Liver (tissue), 8 donors: ENCODE measurements at regions not wholly inside any gene's neighbourhood (a gene's known extent, or its start where the extent isn't known, plus 50 kb on each side); places are given as distances from the start of the nearest gene placed in this dataset.

Experiments used
- DNase-seq: peaks from one replicate; pipeline ENCODE4 v3.0.0-alpha.2; 2017; ENCODE audit warnings: low spot score
- H3K27ac ChIP-seq, 2 donors: one replicate each; pipeline ENCODE4 v1.7.0; 2013; ENCODE audit warnings: inconsistent platforms in 2 of 2, low read length in 2 of 2, control low read depth in 1 of 2, low read depth in 1 of 2, mild to moderate bottlenecking in 1 of 2
- H3K27me3 ChIP-seq, 4 donors: one replicate each; pipeline versions ENCODE4 v1.6.1 to v1.7.0; 2013; ENCODE audit warnings: low read length in 3 of 4, inconsistent platforms in 1 of 4, mild to moderate bottlenecking in 1 of 4, moderate library complexity in 1 of 4; ENCODE audit not compliant: control insufficient read depth in 4 of 4, insufficient read depth in 4 of 4
- H3K36me3 ChIP-seq, 4 donors: one replicate each; pipeline versions ENCODE4 v1.6.1 to v1.7.0; 2013; ENCODE audit warnings: low read length in 3 of 4, mild to moderate bottlenecking in 3 of 4, low read depth in 1 of 4, moderate library complexity in 1 of 4; ENCODE audit not compliant: control insufficient read depth in 4 of 4, insufficient read depth in 3 of 4
- H3K4me1 ChIP-seq, 4 donors: one replicate each; pipeline versions ENCODE4 v1.6.1 to v1.7.0; 2013; ENCODE audit warnings: low read length in 3 of 4, mild to moderate bottlenecking in 3 of 4, moderate library complexity in 1 of 4; ENCODE audit not compliant: control insufficient read depth in 4 of 4, insufficient read depth in 4 of 4
- H3K4me3 ChIP-seq, 3 donors: one replicate each; pipeline versions ENCODE4 v1.6.1 to v1.7.0; 2013; ENCODE audit warnings: low read length in 3 of 3, control low read depth in 1 of 3, low read depth in 1 of 3, mild to moderate bottlenecking in 1 of 3
- H3K9ac ChIP-seq, 2 donors: one replicate each; pipeline ENCODE4 v1.7.0; 2013; ENCODE audit warnings: low read length in 2 of 2, mild to moderate bottlenecking in 2 of 2, moderate library complexity in 2 of 2, control low read depth in 1 of 2, low read depth in 1 of 2
- H3K9me3 ChIP-seq, 4 donors: one replicate each; pipeline versions ENCODE4 v1.6.1 to v1.7.0; 2013; ENCODE audit warnings: low read length in 3 of 4; ENCODE audit not compliant: control insufficient read depth in 4 of 4
- ATF3 ChIP-seq: IDR thresholded peaks from 2 replicates; pipeline ENCODE4 v1.6.1; 2016; ENCODE audit warnings: antibody characterized with exemption
- CTCF ChIP-seq: fragments of 150-350 bp; IDR thresholded peaks from 2 replicates; pipeline ENCODE4 v1.5.1; 2017; ENCODE audit warnings: improper control_type of control experiment, low read depth, low read length; ENCODE audit not compliant: missing input control
- FOXA1 ChIP-seq: IDR thresholded peaks from 2 replicates; pipeline ENCODE4 v1.6.1; 2016; ENCODE audit warnings: antibody characterized with exemption
- GABPA ChIP-seq, 2 donors: IDR thresholded peaks in 1 of 2; conservative IDR thresholded peaks in 1 of 2; 2 replicates each; pipeline ENCODE4 v1.6.1; 2016; ENCODE audit warnings: antibody characterized with exemption in 2 of 2, mild to moderate bottlenecking in 1 of 2, moderate library complexity in 1 of 2
- HNF4A ChIP-seq, 2 donors: conservative IDR thresholded peaks; 2 replicates each; pipeline ENCODE4 v1.6.1; 2016; ENCODE audit warnings: antibody characterized with exemption in 2 of 2, mild to moderate bottlenecking in 2 of 2
- HNF4G ChIP-seq: IDR thresholded peaks from 2 replicates; pipeline ENCODE4 v1.6.1; 2016; ENCODE audit warnings: antibody characterized with exemption
- JUND ChIP-seq, 2 donors: IDR thresholded peaks; 2 replicates each; pipeline ENCODE4 v1.6.1; 2016; ENCODE audit warnings: antibody characterized with exemption in 2 of 2
- MAX ChIP-seq: IDR thresholded peaks from 2 replicates; pipeline ENCODE4 v1.6.1; 2016; ENCODE audit warnings: antibody characterized with exemption
- NR2F2 ChIP-seq: IDR thresholded peaks from 2 replicates; pipeline ENCODE4 v1.6.1; 2016; ENCODE audit warnings: antibody characterized with exemption
- RAD21 ChIP-seq, 2 donors: IDR thresholded peaks; 2 replicates each; pipeline ENCODE4 v1.6.1; 2016; ENCODE audit warnings: antibody characterized with exemption in 2 of 2, mild to moderate bottlenecking in 2 of 2
- RXRA ChIP-seq, 2 donors: IDR thresholded peaks; 2 replicates each; pipeline ENCODE4 v1.6.1; 2017 to 2018; ENCODE audit warnings: antibody characterized with exemption in 2 of 2, mild to moderate bottlenecking in 1 of 2
- SP1 ChIP-seq: IDR thresholded peaks from 2 replicates; pipeline ENCODE4 v1.6.1; 2018; ENCODE audit warnings: antibody characterized with exemption, mild to moderate bottlenecking
- TAF1 ChIP-seq: conservative IDR thresholded peaks from 2 replicates; pipeline ENCODE4 v1.6.1; 2016; ENCODE audit warnings: antibody characterized with exemption, mild to moderate bottlenecking
- YY1 ChIP-seq: IDR thresholded peaks from 2 replicates; pipeline ENCODE4 v1.6.1; 2016; ENCODE audit warnings: antibody characterized with exemption, mild to moderate bottlenecking
- ZBTB33 ChIP-seq: IDR thresholded peaks from 2 replicates; pipeline ENCODE4 v1.6.1; 2016; ENCODE audit warnings: antibody characterized with exemption
- WGBS: extraction: QIAGEN DNeasy Blood & Tissue Kit; methylation state at CpG from one replicate; pipeline ENCODE4 v1.1.7; 2013; 5-methylcytosine and 5-hydroxymethylcytosine counted together
- donor health status: healthy.
- donor health status: healthy.
- donor health status: healthy.
- donor health status: healthy.
- donor health status: healthy.

GRCh38 chr22:22979121-22979724, 91.1 kb upstream of the GNAZ start:
- DNase-seq = no peak
- Histone ChIP-seq H3K4me1 (peaks cover 0 to 21% (median 7%) of the 10 kb centered on the region in 4 donors), H3K9ac (no peak overlapping the region), H3K36me3 (no peaks in the 10 kb centered on the region), H3K27ac (no peak overlapping the region), H3K27me3 (no peaks in the 10 kb centered on the region), H3K9me3 (peaks cover 2 to 19% (median 10%) of the 10 kb centered on the region in 4 donors), H3K4me3 (no peak overlapping the region)
- WGBS = 76% methylated on average over 4 of the region's 4 CpGs
- TF ChIP-seq HNF4G (no peak), GABPA (IDR thresholded peaks at IDR 0.05 in 1 of 2, conservative IDR thresholded peaks at IDR 0.05 in 1 of 2) (no peak)

GRCh38 chr22:22979954-22980353, 90.4 kb upstream of the GNAZ start:
- peaks cover 0 to 14% (median 4%) of the 10 kb centered on the region in 4 donors for H3K4me1 ChIP-seq
- no peaks in the 10 kb centered on the region for H3K27me3 ChIP-seq
- DNase-seq = no peak
- peaks cover 2 to 19% (median 10%) of the 10 kb centered on the region in 4 donors for H3K9me3 ChIP-seq
- no peak overlapping the region for H3K4me3 ChIP-seq
- TF ChIP-seq SP1 (no peak), NR2F2 (no peak), RAD21 (IDR thresholded peaks at IDR 0.05) (no peak), ZBTB33 (no peak), TAF1 (no peak), HNF4A (conservative IDR thresholded peaks at IDR 0.05) (no peak), ATF3 (no peak)
- no peak overlapping the region for H3K27ac ChIP-seq
- 93% methylated on average over 1 of the region's 1 CpG for WGBS
- no peak overlapping the region for H3K9ac ChIP-seq
- no peaks in the 10 kb centered on the region for H3K36me3 ChIP-seq

GRCh38 chr22:22981670-22982571, 88.4 kb upstream of the GNAZ start:
- no peak for DNase-seq
- H3K36me3 ChIP-seq = no peaks in the 10 kb centered on the region
- TF ChIP-seq TAF1 (no peak), HNF4G (no peak), HNF4A (conservative IDR thresholded peaks at IDR 0.05) (no peak), YY1 (no peak), NR2F2 (no peak), FOXA1 (no peak), RAD21 (IDR thresholded peaks at IDR 0.05) (no peak), RXRA (IDR thresholded peaks at IDR 0.05) (no peak), CTCF (no peak), ATF3 (no peak), ZBTB33 (no peak), JUND (IDR thresholded peaks at IDR 0.05) (no peak), GABPA (IDR thresholded peaks at IDR 0.05 in 1 of 2, conservative IDR thresholded peaks at IDR 0.05 in 1 of 2) (no peak), MAX (no peak)
- H3K27me3 ChIP-seq = no peaks in the 10 kb centered on the region
- H3K9ac ChIP-seq = no peak overlapping the region
- no peak overlapping the region for H3K27ac ChIP-seq
- H3K4me3 ChIP-seq = no peak overlapping the region
- WGBS = 81% methylated on average over 3 of the region's 3 CpGs
- no peaks in the 10 kb centered on the region for H3K4me1 ChIP-seq
- peaks cover 2 to 19% (median 10%) of the 10 kb centered on the region in 4 donors for H3K9me3 ChIP-seq
